ENCODE measurements at regions not wholly inside any gene's neighbourhood (a gene's known extent, or its start where the extent isn't known, plus 50 kb on each side); places are given as distances from the start of the nearest gene placed in this dataset.

DNA sequence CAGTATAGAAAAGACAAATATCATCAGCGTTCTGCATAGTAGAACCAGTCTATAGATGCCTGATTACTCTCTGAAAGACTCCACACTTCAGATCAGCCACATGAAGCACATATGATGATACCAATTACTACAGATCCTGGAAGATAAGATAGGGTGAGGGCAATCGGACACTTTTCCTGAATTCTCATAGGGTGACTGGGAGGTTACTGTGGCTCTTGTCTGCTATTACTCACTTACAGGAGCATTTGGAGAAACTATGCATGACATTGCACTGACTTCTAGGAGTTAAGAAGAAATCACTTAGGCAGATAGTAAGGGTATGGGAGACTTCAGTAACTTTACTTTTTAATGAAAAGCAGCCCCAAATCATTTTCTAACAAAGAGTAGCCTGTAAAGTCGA, 1140.9 kb downstream of the XPNPEP1 start:
- TF ChIP-seq, protein P1, sequence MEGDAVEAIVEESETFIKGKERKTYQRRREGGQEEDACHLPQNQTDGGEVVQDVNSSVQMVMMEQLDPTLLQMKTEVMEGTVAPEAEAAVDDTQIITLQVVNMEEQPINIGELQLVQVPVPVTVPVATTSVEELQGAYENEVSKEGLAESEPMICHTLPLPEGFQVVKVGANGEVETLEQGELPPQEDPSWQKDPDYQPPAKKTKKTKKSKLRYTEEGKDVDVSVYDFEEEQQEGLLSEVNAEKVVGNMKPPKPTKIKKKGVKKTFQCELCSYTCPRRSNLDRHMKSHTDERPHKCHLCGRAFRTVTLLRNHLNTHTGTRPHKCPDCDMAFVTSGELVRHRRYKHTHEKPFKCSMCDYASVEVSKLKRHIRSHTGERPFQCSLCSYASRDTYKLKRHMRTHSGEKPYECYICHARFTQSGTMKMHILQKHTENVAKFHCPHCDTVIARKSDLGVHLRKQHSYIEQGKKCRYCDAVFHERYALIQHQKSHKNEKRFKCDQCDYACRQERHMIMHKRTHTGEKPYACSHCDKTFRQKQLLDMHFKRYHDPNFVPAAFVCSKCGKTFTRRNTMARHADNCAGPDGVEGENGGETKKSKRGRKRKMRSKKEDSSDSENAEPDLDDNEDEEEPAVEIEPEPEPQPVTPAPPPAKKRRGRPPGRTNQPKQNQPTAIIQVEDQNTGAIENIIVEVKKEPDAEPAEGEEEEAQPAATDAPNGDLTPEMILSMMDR (conservative IDR thresholded peaks at IDR 0.05 in 1 of 2, IDR thresholded peaks at IDR 0.05 in 1 of 2; ENCODE audit: extremely low read depth in 1 of 2, insufficient read depth in 1 of 2, low read depth in 1 of 2, low read length in 2 of 2): no peak
- no peak for TF ChIP-seq EZH2 (IDR thresholded peaks at IDR 0.05; ENCODE audit: borderline replicate concordance, low read length)
